SK-N-SH (cell line): ENCODE measurements at regions not wholly inside any gene's neighbourhood (a gene's known extent, or its start where the extent isn't known, plus 50 kb on each side); places are given as distances from the start of the nearest gene placed in this dataset.

Experiments
- CTCF ChIA-PET: fragments of 300-600, 350-600 bp; formaldehyde crosslinking; extraction: SDS; loops from one replicate; lab custom pipeline; 2021; lab: Yijun Ruan, JAX
- POLR2A ChIA-PET: fragments of 350-600 bp; sonication (Branson Sonifier 250); formaldehyde crosslinking; extraction: SDS; loops from one replicate; lab custom pipeline; 2020; ENCODE audit warnings: antibody characterized with exemption, inconsistent platforms; lab: Yijun Ruan, JAX
- DNase-seq: peaks from one replicate; pipeline ENCODE4 v3.0.0; 2012
- H2AFZ ChIP-seq: fragments of 200-600 bp; sonication (generic); 2 replicates; pipeline ENCODE4 v1.8.1; 2016; ENCODE audit warnings: antibody characterized with exemption, mild to moderate bottlenecking, low read depth
- H3F3A ChIP-seq: fragments of 200-600 bp; sonication (generic); replicated peaks from 2 replicates; pipeline ENCODE3; 2016; ENCODE audit warnings: antibody characterized with exemption, mild to moderate bottlenecking; ENCODE audit not compliant: insufficient read depth
- H3K27ac ChIP-seq, 2 experiments: fragments of 200-500 bp in 1 of 2; fragments of 200-600 bp in 1 of 2; sonication (Bioruptor generic) in 1 of 2; sonication (generic), shearing (Covaris generic) in 1 of 2; 2 replicates each; pipeline versions ENCODE4 v1.5.1 to v1.6.1; 2014 to 2016; ENCODE audit warnings: low read depth in 2 of 2, inconsistent platforms in 1 of 2, low read length in 1 of 2, mild to moderate bottlenecking in 1 of 2, mixed read lengths in 1 of 2
- H3K27me3 ChIP-seq: fragments of 200-600 bp; sonication (generic), shearing (Covaris generic); 2 replicates; pipeline ENCODE4 v1.6.1; 2016; ENCODE audit warnings: mixed run types; ENCODE audit not compliant: insufficient read depth
- H3K36me3 ChIP-seq, 2 experiments: fragments of 200-500 bp in 1 of 2; fragments of 200-600 bp in 1 of 2; sonication (Bioruptor generic) in 1 of 2; sonication (generic) in 1 of 2; replicated peaks in 1 of 2; 2 replicates each; pipeline versions ENCODE3 to v1.5.1; 2014 to 2016; ENCODE audit warnings: low read length in 1 of 2, mild to moderate bottlenecking in 1 of 2; ENCODE audit not compliant: insufficient read depth in 2 of 2, control insufficient read depth in 1 of 2
- H3K4me1 ChIP-seq, 2 experiments: fragments of 200-500 bp in 1 of 2; fragments of 200-600 bp in 1 of 2; sonication (Bioruptor generic) in 1 of 2; sonication (generic), shearing (Covaris generic) in 1 of 2; 2 replicates each; pipeline versions ENCODE4 v1.5.1 to v1.6.1; 2014 to 2016; ENCODE audit warnings: low read depth in 1 of 2, low read length in 1 of 2, mixed run types in 1 of 2; ENCODE audit not compliant: insufficient read depth in 2 of 2, control insufficient read depth in 1 of 2
- H3K4me2 ChIP-seq: fragments of 200-600 bp; sonication (generic), shearing (Covaris generic); 2 replicates; pipeline ENCODE4 v1.6.1; 2017; ENCODE audit warnings: mixed run types
- H3K4me3 ChIP-seq, 2 experiments: fragments of 200-500 bp in 1 of 2; fragments of 200-600 bp in 1 of 2; sonication (Bioruptor generic) in 1 of 2; sonication (generic), shearing (Covaris generic) in 1 of 2; 2 replicates each; pipeline versions ENCODE4 v1.5.1 to v1.8.1; 2014 to 2016; ENCODE audit warnings: low read depth in 2 of 2, inconsistent platforms in 1 of 2, low read length in 1 of 2, mild to moderate bottlenecking in 1 of 2, mixed read lengths in 1 of 2, moderate library complexity in 1 of 2
- H3K79me2 ChIP-seq: fragments of 200-600 bp; sonication (generic); 2 replicates; pipeline ENCODE4 v1.8.1; 2017; ENCODE audit warnings: mild to moderate bottlenecking; ENCODE audit not compliant: insufficient read depth
- H3K9ac ChIP-seq: fragments of 200-600 bp; sonication (generic); 2 replicates; pipeline ENCODE4 v1.6.1; 2017; ENCODE audit warnings: mixed run types
- H3K9me2 ChIP-seq: fragments of 200-600 bp; sonication (generic); 2 replicates; pipeline ENCODE4 v1.6.1; 2017; ENCODE audit warnings: mixed run types
- H3K9me3 ChIP-seq: fragments of 200-600 bp; sonication (generic); 2 replicates; pipeline ENCODE4 v1.6.1; 2017; ENCODE audit warnings: mixed run types, mild to moderate bottlenecking, moderate library complexity
- H4K20me1 ChIP-seq: fragments of 200-600 bp; sonication (generic); 2 replicates; pipeline ENCODE4 v1.6.1; 2017; ENCODE audit warnings: mild to moderate bottlenecking, mixed run types; ENCODE audit not compliant: insufficient read depth
- ELF1 ChIP-seq: IDR thresholded peaks from 2 replicates; pipeline ENCODE4 v1.4.0; 2012
- EP300 ChIP-seq, 2 experiments: IDR thresholded peaks; 2 replicates each; pipeline versions ENCODE4 v1.4.0 to v1.6.1; 2012; ENCODE audit warnings: borderline replicate concordance in 1 of 2, low read depth in 1 of 2, low read length in 1 of 2
- GATA2 ChIP-seq: sonication (generic); formaldehyde crosslinking; IDR thresholded peaks from 2 replicates; pipeline ENCODE4 v1.5.0; 2020; ENCODE audit warnings: mild to moderate bottlenecking, missing genetic modification reagents
- JUND ChIP-seq: IDR thresholded peaks from 2 replicates; pipeline ENCODE4 v1.4.0; 2012
- MEF2A ChIP-seq: IDR thresholded peaks from 2 replicates; pipeline ENCODE4 v1.4.0; 2012; ENCODE audit warnings: low read depth, borderline replicate concordance
- RCOR1 ChIP-seq: fragments of 150-350 bp; IDR thresholded peaks from 2 replicates; pipeline ENCODE4 v1.6.1; 2017; ENCODE audit warnings: antibody characterized with exemption, low read length
- RFX5 ChIP-seq: IDR thresholded peaks from 2 replicates; pipeline ENCODE4 v1.6.1; 2012; ENCODE audit warnings: mild to moderate bottlenecking, improper control_type of control experiment, low read length
- SIN3A ChIP-seq: IDR thresholded peaks from 2 replicates; pipeline ENCODE4 v1.6.1; 2012; ENCODE audit warnings: low read depth, mild to moderate bottlenecking, low read length, moderate library complexity, borderline replicate concordance
- TCF12 ChIP-seq: IDR thresholded peaks from 2 replicates; pipeline ENCODE4 v1.4.0; 2012
- TEAD4 ChIP-seq: IDR thresholded peaks from 2 replicates; pipeline ENCODE4 v1.4.0; 2012; ENCODE audit warnings: mild to moderate bottlenecking, borderline replicate concordance; ENCODE audit not compliant: insufficient read depth
- YY1 ChIP-seq: IDR thresholded peaks from 2 replicates; pipeline ENCODE4 v1.4.0; 2012; ENCODE audit warnings: low read depth, mild to moderate bottlenecking
- WGBS: methylation state at CpG from one replicate; pipeline ENCODE4 v1.1.6; 2017; ENCODE audit warnings: low lambda C conversion rate; 5-methylcytosine and 5-hydroxymethylcytosine counted together
- TF ChIP-seq, protein P1 (sequence below): IDR thresholded peaks from 2 replicates; pipeline ENCODE4 v1.4.0; 2012; ENCODE audit warnings: low read depth, borderline replicate concordance
- TF ChIP-seq, protein P2 (sequence below): IDR thresholded peaks from 2 replicates; pipeline ENCODE4; 2012
- TF ChIP-seq, protein P3 (sequence below): IDR thresholded peaks from 2 replicates; pipeline ENCODE4 v1.6.1; 2012; ENCODE audit warnings: mild to moderate bottlenecking, low read depth, low read length, moderate library complexity

DNA sequence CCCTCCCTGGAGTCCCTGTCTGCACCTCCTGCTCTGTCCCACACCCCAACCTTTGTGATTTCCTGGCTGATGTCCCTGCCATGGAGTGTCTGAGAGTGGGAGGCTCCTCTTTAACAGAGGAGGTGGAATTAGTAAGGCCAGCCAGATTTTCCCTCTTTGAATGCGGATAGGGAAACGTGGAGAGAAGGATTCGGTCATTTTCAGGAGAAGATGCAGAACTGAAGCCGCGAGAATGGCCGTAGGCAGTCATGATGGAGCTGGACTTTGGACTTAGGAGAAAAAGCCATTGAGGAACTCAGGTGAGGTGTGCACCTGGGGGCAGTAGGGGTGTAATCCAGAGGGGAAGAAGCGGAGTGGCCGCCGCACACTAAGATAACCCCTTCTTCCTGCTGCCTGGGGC, 138.1 kb upstream of the ATP10A start:
- H3K9me3 ChIP-seq: no peaks in the 10 kb centered on the region
- no peaks in the 10 kb centered on the region for H3K36me3 ChIP-seq
- WGBS: 47% methylated on average over 9 of the region's 9 CpGs
- DNase-seq: no peak
- ChIA-PET CTCF (no interaction called here), POLR2A (no interaction called here)
- H3K4me2 ChIP-seq: no peak overlapping the region
- H3K9me2 ChIP-seq: no peaks in the 10 kb centered on the region
- H3K27me3 ChIP-seq: no peaks in the 10 kb centered on the region
- H3K9ac ChIP-seq: no peak overlapping the region
- no peak overlapping the region for H3K27ac ChIP-seq
- no peaks in the 10 kb centered on the region for H4K20me1 ChIP-seq
- no peaks in the 10 kb centered on the region for H3K4me1 ChIP-seq
- no peak overlapping the region for H3K4me3 ChIP-seq
- H2AFZ ChIP-seq: no peak overlapping the region
- no peaks in the 10 kb centered on the region for H3F3A ChIP-seq
- TF ChIP-seq, protein P1, sequence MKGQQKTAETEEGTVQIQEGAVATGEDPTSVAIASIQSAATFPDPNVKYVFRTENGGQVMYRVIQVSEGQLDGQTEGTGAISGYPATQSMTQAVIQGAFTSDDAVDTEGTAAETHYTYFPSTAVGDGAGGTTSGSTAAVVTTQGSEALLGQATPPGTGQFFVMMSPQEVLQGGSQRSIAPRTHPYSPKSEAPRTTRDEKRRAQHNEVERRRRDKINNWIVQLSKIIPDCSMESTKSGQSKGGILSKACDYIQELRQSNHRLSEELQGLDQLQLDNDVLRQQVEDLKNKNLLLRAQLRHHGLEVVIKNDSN: no peak
- TF ChIP-seq ELF1 (no peak), MEF2A (no peak), GATA2 (no peak), EP300 (IDR thresholded peaks at IDR 0.05; ENCODE audit: borderline replicate concordance in 1 of 2, low read depth in 1 of 2, low read length in 1 of 2) (no peak), RCOR1 (no peak), YY1 (no peak), RFX5 (no peak), TCF12 (no peak), JUND (no peak), SIN3A (no peak), TEAD4 (no peak)
- TF ChIP-seq, protein P2, sequence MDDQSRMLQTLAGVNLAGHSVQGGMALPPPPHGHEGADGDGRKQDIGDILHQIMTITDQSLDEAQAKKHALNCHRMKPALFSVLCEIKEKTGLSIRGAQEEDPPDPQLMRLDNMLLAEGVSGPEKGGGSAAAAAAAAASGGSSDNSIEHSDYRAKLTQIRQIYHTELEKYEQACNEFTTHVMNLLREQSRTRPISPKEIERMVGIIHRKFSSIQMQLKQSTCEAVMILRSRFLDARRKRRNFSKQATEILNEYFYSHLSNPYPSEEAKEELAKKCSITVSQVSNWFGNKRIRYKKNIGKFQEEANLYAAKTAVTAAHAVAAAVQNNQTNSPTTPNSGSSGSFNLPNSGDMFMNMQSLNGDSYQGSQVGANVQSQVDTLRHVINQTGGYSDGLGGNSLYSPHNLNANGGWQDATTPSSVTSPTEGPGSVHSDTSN: no peak
- TF ChIP-seq, protein P3, sequence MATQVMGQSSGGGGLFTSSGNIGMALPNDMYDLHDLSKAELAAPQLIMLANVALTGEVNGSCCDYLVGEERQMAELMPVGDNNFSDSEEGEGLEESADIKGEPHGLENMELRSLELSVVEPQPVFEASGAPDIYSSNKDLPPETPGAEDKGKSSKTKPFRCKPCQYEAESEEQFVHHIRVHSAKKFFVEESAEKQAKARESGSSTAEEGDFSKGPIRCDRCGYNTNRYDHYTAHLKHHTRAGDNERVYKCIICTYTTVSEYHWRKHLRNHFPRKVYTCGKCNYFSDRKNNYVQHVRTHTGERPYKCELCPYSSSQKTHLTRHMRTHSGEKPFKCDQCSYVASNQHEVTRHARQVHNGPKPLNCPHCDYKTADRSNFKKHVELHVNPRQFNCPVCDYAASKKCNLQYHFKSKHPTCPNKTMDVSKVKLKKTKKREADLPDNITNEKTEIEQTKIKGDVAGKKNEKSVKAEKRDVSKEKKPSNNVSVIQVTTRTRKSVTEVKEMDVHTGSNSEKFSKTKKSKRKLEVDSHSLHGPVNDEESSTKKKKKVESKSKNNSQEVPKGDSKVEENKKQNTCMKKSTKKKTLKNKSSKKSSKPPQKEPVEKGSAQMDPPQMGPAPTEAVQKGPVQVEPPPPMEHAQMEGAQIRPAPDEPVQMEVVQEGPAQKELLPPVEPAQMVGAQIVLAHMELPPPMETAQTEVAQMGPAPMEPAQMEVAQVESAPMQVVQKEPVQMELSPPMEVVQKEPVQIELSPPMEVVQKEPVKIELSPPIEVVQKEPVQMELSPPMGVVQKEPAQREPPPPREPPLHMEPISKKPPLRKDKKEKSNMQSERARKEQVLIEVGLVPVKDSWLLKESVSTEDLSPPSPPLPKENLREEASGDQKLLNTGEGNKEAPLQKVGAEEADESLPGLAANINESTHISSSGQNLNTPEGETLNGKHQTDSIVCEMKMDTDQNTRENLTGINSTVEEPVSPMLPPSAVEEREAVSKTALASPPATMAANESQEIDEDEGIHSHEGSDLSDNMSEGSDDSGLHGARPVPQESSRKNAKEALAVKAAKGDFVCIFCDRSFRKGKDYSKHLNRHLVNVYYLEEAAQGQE: no peak
- H3K79me2 ChIP-seq: no peaks in the 10 kb centered on the region

DNA sequence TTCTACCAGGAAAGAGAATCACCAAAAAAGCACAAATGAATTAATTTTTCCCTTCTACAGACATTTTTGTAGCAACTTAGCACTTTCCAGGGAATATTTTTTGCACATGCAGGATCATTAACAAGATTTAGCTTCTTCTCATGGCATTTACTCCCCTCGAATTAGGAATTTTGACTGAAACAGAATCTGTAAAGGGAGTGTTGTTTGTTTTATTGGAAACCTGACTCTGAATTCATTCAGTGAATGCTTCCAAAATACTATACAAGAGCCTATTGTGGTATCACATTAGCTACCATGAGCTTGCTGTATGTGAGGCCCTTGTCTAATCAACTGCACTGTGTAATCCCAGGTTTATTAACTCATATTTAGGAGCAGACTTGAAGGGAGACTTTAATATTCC, 130.4 kb upstream of the ATP10A start:
- Histone ChIP-seq H3K4me3 (no peak overlapping the region), H3K36me3 (no peaks in the 10 kb centered on the region), H3K27me3 (no peaks in the 10 kb centered on the region), H3K9me3 (no peaks in the 10 kb centered on the region), H3K9me2 (no peaks in the 10 kb centered on the region), H3K4me2 (no peak overlapping the region), H3K4me1 (no peaks in the 10 kb centered on the region), H4K20me1 (no peaks in the 10 kb centered on the region), H3F3A (no peaks in the 10 kb centered on the region), H3K79me2 (no peaks in the 10 kb centered on the region), H3K9ac (no peak overlapping the region), H2AFZ (no peak overlapping the region), H3K27ac (no peak overlapping the region)
- POLR2A ChIA-PET: no interaction called here
- 8% methylated on average over 1 of the region's 1 CpG for WGBS
- CTCF ChIA-PET: no interaction called here
- no peak for DNase-seq
- no peak for TF ChIP-seq SIN3A
